NCI-H2227 treated with DMSO at 0.1 percent for 48 hours (cell line): ENCODE measurements at regions not wholly inside any gene's neighbourhood (a gene's known extent, or its start where the extent isn't known, plus 50 kb on each side); places are given as distances from the start of the nearest gene placed in this dataset.
"Not testable (repeated sequence)": the region's sequence is repeated elsewhere in the genome, so short reads cannot be mapped to it uniquely, and the experiment has no call there.

Experiments used
- DNase-seq: peaks from one replicate; lab custom pipeline; 2025; lab: John Stamatoyannopoulos, UW

- not testable (repeated sequence) for DNase-seq
These were observed 125.5 kb downstream of the HAUS1 start for GRCh38 chr18:46229641-46230040.

GRCh38 chr18:46236156-46236555 is 132.0 kb downstream of the HAUS1 start:
- no peak for DNase-seq

GRCh38 chr18:46237891-46238290 is 133.7 kb downstream of the HAUS1 start:
- no peak for DNase-seq

- no peak for DNase-seq
These were observed 135.4 kb downstream of the HAUS1 start for GRCh38 chr18:46239549-46239948.

GRCh38 chr18:46239998-46240397 is 135.8 kb downstream of the HAUS1 start:
- no peak for DNase-seq

- DNase-seq = not testable (repeated sequence)
These were observed 137.2 kb downstream of the HAUS1 start for GRCh38 chr18:46241393-46241792.

GRCh38 chr18:46242183-46242582 is 138.0 kb downstream of the HAUS1 start:
- DNase-seq = no peak

- DNase-seq = no peak
These were observed 138.9 kb downstream of the HAUS1 start for GRCh38 chr18:46243095-46243494.

GRCh38 chr18:46243673-46244072 is 139.5 kb downstream of the HAUS1 start:
- no peak for DNase-seq

- DNase-seq = no peak
These were observed 141.9 kb downstream of the HAUS1 start for GRCh38 chr18:46246101-46246500.

- no peak for DNase-seq
These were observed 143.8 kb downstream of the HAUS1 start for GRCh38 chr18:46247942-46248341.

GRCh38 chr18:46250084-46250811 is 146.1 kb downstream of the HAUS1 start:
- DNase-seq = no peak

GRCh38 chr18:46250812-46251173 is 146.6 kb downstream of the HAUS1 start:
- DNase-seq = no peak

- DNase-seq = no peak
These were observed 148.6 kb downstream of the HAUS1 start for GRCh38 chr18:46252759-46253158.

GRCh38 chr18:46253498-46253897 is 149.3 kb downstream of the HAUS1 start:
- DNase-seq = no peak

GRCh38 chr18:46256078-46256477 is 151.9 kb downstream of the HAUS1 start:
- DNase-seq = no peak

- DNase-seq = no peak
These were observed 153.2 kb downstream of the HAUS1 start for GRCh38 chr18:46257366-46257765.

GRCh38 chr18:46260016-46260878 is 156.1 kb downstream of the HAUS1 start:
- DNase-seq = no peak

GRCh38 chr18:46260879-46261143 is 156.6 kb downstream of the HAUS1 start:
- no peak for DNase-seq

GRCh38 chr18:46261799-46262198 is 157.6 kb downstream of the HAUS1 start:
- no peak for DNase-seq

- DNase-seq = no peak
These were observed 158.7 kb downstream of the HAUS1 start for GRCh38 chr18:46262856-46263255.

- DNase-seq = no peak
These were observed 160.1 kb downstream of the HAUS1 start for GRCh38 chr18:46264255-46264654.
